ENCODE measurements at regions not wholly inside any gene's neighbourhood (a gene's known extent, or its start where the extent isn't known, plus 50 kb on each side); places are given as distances from the start of the nearest gene placed in this dataset.
A peak's percentile ranks its signal among the peaks of the same experiment; 100 is the strongest.

DNA sequence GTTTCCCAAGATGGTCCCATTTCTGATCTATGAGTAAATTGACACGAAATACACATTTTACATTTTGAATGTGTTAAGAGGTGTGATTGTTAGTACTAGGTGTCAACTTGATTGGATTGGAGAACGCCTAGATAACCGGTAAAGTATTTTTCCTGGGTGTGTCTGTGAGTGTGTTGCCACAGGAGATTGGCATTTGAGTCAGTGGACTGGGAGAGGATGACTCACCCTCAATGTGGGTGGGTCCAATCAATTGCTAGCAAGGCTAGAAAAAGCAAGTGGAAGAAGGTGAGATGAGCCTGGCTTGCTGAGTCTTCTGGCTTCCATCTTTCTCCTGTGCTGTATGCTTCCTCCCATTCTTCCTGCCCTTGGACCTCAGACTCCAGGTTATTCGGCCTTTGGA lies 960.7 kb upstream of the PCDH9 start:
- H3K79me2 ChIP-seq (ENCODE audit: insufficient read depth, low read depth): no peaks in the 10 kb centered on the region

DNA sequence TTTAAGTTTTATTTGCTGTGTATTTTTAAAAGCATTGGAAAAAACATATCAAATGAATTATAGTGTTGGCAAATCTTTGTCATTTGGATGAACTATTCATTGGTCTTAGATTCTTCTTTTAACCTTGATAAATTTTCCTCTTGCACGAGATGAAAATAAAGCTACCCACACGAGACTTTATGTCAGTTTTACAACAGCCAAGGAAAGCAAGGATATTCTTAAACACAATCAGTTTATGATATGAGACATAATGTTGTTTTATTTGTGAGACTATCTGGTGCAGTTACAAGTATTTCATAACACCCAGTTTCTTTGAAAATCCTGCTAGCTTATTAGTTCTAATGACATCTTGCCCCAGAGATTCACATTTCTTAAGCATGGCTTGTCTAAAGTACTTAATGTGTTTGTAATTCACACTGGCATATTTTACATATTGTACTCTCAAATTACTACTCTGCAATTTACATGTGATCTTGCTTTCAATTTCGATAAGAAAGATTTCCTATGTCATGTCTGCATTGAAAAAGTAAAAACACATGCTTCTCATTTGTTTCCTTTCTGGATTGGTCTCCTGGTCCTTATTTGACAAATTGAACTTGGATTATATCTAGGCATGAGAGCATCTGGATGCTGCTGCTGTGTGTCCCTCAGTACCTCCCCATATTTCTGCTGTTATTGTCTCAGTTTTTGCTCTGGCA lies 955.5 kb upstream of the PCDH9 start:
- TF ChIP-seq, protein P1, sequence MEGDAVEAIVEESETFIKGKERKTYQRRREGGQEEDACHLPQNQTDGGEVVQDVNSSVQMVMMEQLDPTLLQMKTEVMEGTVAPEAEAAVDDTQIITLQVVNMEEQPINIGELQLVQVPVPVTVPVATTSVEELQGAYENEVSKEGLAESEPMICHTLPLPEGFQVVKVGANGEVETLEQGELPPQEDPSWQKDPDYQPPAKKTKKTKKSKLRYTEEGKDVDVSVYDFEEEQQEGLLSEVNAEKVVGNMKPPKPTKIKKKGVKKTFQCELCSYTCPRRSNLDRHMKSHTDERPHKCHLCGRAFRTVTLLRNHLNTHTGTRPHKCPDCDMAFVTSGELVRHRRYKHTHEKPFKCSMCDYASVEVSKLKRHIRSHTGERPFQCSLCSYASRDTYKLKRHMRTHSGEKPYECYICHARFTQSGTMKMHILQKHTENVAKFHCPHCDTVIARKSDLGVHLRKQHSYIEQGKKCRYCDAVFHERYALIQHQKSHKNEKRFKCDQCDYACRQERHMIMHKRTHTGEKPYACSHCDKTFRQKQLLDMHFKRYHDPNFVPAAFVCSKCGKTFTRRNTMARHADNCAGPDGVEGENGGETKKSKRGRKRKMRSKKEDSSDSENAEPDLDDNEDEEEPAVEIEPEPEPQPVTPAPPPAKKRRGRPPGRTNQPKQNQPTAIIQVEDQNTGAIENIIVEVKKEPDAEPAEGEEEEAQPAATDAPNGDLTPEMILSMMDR (conservative IDR thresholded peaks at IDR 0.05; ENCODE audit: low read depth, low read length): no peak
- Histone ChIP-seq H4K20me1 (ENCODE audit: insufficient read depth) (no peaks in the 10 kb centered on the region), H3K79me2 (ENCODE audit: insufficient read depth, low read depth) (no peaks in the 10 kb centered on the region), H3K9ac (peak overlapping the region; percentile 53; the same call in 1 of the 2 replicates), H3K27ac (peak overlapping the region; percentile 29; the same call in 1 of the 2 replicates), H3K36me3 (ENCODE audit: insufficient read depth) (no peaks in the 10 kb centered on the region), H3K27me3 (ENCODE audit: insufficient read depth, low read depth) (no peaks in the 10 kb centered on the region), H3K4me1 (ENCODE audit: low read depth, poor library complexity, severe bottlenecking) (no peaks in the 10 kb centered on the region), H2AFZ (ENCODE audit: low read depth) (peak overlapping the region; percentile 75), H3K4me3 (IDR thresholded peaks at IDR 0.05; ENCODE audit: insufficient read depth, low read depth, low read length) (no peak overlapping the region), H3K4me2 (peak overlapping the region; percentile 61)

More for the DNA sequence above, 960.7 kb upstream of the PCDH9 start:
- H3K27ac ChIP-seq: no peak overlapping the region
- no peaks in the 10 kb centered on the region for H4K20me1 ChIP-seq (ENCODE audit: insufficient read depth)
- H3K4me3 ChIP-seq (IDR thresholded peaks at IDR 0.05; ENCODE audit: insufficient read depth, low read depth, low read length): no peak overlapping the region
- H3K4me1 ChIP-seq (ENCODE audit: low read depth, poor library complexity, severe bottlenecking): no peaks in the 10 kb centered on the region
- TF ChIP-seq, protein P1 (conservative IDR thresholded peaks at IDR 0.05; ENCODE audit: low read depth, low read length): no peak
- H2AFZ ChIP-seq (ENCODE audit: low read depth): no peak overlapping the region
- no peak overlapping the region for H3K9ac ChIP-seq
- no peak overlapping the region for H3K4me2 ChIP-seq
- no peaks in the 10 kb centered on the region for H3K27me3 ChIP-seq (ENCODE audit: insufficient read depth, low read depth)
- H3K36me3 ChIP-seq (ENCODE audit: insufficient read depth): no peaks in the 10 kb centered on the region

DNA sequence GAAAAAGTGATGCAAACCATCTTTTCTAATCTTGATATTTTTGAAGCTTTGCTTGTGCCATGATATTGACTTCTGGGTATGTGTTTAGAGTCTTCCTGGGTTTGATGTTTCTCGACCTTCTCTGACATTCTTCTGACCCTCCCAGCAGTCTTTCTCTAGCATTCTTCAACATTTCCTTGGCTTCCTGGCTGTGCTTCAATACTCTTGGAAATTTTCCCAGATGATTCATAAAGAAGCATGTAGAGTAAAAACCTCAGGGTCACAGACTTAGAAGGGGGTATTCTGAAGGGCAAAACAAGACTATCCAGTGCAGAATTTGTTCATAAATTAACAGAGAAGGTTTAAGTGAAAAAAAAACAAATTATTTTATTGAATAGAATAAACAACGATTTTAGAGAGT lies 946.3 kb upstream of the PCDH9 start:
- Histone ChIP-seq H3K4me2 (no peak overlapping the region), H2AFZ (ENCODE audit: low read depth) (no peak overlapping the region)
- TF ChIP-seq, protein P1 (conservative IDR thresholded peaks at IDR 0.05; ENCODE audit: low read depth, low read length): no peak

DNA sequence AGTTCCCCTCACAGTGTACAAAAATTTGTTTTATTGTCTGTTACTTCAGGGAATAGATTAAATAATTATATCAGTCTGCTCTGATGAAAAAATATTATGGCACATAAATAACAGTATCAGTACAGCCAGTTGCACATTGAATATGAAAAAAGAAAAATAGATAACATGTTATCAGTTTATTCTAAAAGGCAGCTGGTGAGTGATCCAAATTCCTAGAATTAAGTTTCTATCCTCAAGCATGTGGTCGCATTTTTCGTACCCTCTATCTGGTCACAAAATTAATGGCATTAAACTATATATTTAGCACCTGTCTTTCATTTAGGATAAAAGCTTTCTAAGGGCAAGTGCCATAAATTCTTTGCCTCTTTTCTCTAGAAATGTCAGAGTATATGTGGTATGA lies 944.8 kb upstream of the PCDH9 start:
- TF ChIP-seq, protein P1 (conservative IDR thresholded peaks at IDR 0.05; ENCODE audit: low read depth, low read length): no peak
- no peak overlapping the region for H2AFZ ChIP-seq (ENCODE audit: low read depth)
- no peak overlapping the region for H3K9ac ChIP-seq
- H3K27ac ChIP-seq: no peak overlapping the region
- H3K4me3 ChIP-seq (IDR thresholded peaks at IDR 0.05; ENCODE audit: insufficient read depth, low read depth, low read length): no peak overlapping the region
- no peaks in the 10 kb centered on the region for H3K79me2 ChIP-seq (ENCODE audit: insufficient read depth, low read depth)
- H3K36me3 ChIP-seq (ENCODE audit: insufficient read depth): no peaks in the 10 kb centered on the region
- H3K4me2 ChIP-seq: no peak overlapping the region
- no peaks in the 10 kb centered on the region for H4K20me1 ChIP-seq (ENCODE audit: insufficient read depth)
- H3K4me1 ChIP-seq (ENCODE audit: low read depth, poor library complexity, severe bottlenecking): no peaks in the 10 kb centered on the region
- H3K27me3 ChIP-seq (ENCODE audit: insufficient read depth, low read depth): no peaks in the 10 kb centered on the region

More for the DNA sequence above, 946.3 kb upstream of the PCDH9 start:
- H3K27me3 ChIP-seq (ENCODE audit: insufficient read depth, low read depth): no peaks in the 10 kb centered on the region
- no peak overlapping the region for H3K4me3 ChIP-seq (IDR thresholded peaks at IDR 0.05; ENCODE audit: insufficient read depth, low read depth, low read length)
- H3K9ac ChIP-seq: no peak overlapping the region
- H4K20me1 ChIP-seq (ENCODE audit: insufficient read depth): no peaks in the 10 kb centered on the region
- H3K27ac ChIP-seq: no peak overlapping the region
- no peaks in the 10 kb centered on the region for H3K36me3 ChIP-seq (ENCODE audit: insufficient read depth)
- H3K79me2 ChIP-seq (ENCODE audit: insufficient read depth, low read depth): no peaks in the 10 kb centered on the region
- no peaks in the 10 kb centered on the region for H3K4me1 ChIP-seq (ENCODE audit: low read depth, poor library complexity, severe bottlenecking)
